Activated T-helper 9 cell treated with anti-CD3 and anti-CD28 coated beads, Interleukin-2, amount 50 U/mL, for 16 hours (primary cell): ENCODE measurements at regions not wholly inside any gene's neighbourhood (a gene's known extent, or its start where the extent isn't known, plus 50 kb on each side); places are given as distances from the start of the nearest gene placed in this dataset.
"Not testable (repeated sequence)": the region's sequence is repeated elsewhere in the genome, so short reads cannot be mapped to it uniquely, and the experiment has no call there.

Experiments used
- DNase-seq: peaks from one replicate; pipeline ENCODE4 v3.0.0-alpha.2; 2020; ENCODE audit warnings: low read depth

DNA sequence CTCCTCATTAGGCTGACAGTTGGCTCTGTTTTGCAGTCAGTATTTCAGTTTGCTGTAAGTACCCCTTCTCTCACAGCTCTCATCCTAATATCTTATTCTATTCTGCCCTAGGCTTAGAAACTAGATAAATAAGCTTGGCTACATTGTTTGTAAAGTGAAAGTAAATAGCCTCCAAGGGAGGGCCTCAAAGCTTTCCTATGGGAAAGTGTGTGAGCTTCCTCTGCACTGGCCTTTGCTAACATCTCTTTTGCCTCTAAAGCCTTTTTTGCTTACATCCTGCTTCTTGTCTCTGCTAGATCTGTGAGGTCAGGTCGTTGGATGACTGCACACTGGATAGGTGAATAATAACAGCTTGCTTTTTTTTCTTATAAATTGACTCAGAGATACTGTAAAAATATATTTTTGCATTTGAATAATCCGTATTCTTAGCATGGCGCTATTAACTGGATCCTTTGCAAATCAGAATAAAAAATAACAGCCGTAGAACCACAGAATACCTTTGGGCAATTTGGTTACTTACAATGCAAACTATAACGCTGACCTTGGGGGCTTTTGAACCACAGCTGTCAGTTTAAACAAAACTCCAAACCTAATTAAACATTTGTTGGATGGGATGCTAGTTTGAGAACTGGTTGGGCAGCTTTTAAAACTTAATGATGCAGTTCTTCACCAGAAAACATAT, 55.1 kb downstream of the TTC6 start:
- DNase-seq: no peak

GRCh38 chr14:37652042-37652441, 56.6 kb downstream of the TTC6 start:
- no peak for DNase-seq

- no peak for DNase-seq
Measured at GRCh38 chr14:37655418-37655817, 60.0 kb downstream of the TTC6 start.

- no peak for DNase-seq
Measured at GRCh38 chr14:37658156-37658555, 62.7 kb downstream of the TTC6 start.

DNA sequence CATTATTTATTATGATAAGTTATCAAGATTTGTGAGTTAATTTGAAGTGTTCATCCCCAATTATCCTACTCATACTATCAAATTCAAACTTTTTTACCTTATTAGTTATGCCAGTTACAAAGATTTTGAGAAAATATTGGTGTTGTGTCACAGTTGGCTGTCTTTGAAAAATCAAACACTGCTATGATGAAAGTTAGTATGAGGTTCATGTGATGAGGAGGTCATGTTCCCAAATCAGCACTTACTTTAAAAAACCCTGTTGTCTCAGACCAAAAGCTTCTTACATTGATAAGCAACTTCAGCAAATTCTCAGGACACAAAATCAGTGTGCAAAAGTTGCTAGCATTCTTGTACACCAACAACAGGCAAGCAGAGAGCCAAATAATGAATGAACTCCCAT, 68.1 kb downstream of the TTC6 start:
- no peak for DNase-seq

- DNase-seq: no peak
Measured at GRCh38 chr14:37665479-37665878, 70.0 kb downstream of the TTC6 start.

GRCh38 chr14:37665951-37666350, 70.5 kb downstream of the TTC6 start:
- DNase-seq: no peak

DNA sequence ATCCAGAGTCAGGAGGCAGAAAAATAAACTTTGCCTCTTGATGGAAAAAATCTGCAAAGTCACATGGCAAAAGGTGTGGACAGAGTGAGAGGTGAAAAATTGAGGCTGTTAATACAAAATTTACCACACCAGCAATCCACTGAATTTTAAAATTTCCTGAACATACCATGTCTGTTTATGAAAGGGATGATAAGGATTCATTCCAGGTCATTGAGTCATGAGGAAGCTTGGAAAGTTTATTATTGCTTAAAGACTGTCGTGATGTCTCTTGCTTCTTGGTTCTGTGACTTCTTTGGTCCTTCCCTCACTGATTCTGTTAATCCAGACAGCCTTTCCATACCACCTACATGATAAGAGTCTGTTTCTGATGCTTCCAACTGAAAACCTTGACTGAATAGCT, 73.2 kb downstream of the TTC6 start:
- no peak for DNase-seq

- DNase-seq: no peak
Measured at GRCh38 chr14:37669242-37669641, 73.8 kb downstream of the TTC6 start.

- DNase-seq: no peak
Measured at GRCh38 chr14:37673439-37673838, 78.0 kb downstream of the TTC6 start.

GRCh38 chr14:37678916-37679315, 83.5 kb downstream of the TTC6 start:
- DNase-seq: no peak

DNA sequence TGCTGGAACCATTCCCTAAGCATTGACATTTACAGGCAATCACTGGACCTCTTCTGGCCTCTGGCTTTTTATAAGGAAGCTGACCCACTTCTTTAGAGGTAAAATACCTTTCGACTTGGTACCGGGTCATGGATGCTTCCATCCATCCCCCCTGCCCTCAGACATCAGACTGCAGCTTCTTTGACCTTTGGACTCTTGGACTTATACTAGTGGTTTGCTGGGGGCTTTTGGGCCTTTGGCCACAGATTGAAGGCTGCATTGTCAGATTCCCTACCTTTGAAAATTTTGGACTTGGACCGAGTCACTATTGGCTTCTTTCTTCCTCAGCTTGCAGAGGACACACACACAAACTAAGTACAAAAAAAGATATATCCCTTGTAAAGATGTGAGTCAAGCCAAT, 86.1 kb downstream of the TTC6 start:
- DNase-seq: no peak

GRCh38 chr14:37692680-37693079, 97.3 kb downstream of the TTC6 start:
- DNase-seq: not testable (repeated sequence)

DNA sequence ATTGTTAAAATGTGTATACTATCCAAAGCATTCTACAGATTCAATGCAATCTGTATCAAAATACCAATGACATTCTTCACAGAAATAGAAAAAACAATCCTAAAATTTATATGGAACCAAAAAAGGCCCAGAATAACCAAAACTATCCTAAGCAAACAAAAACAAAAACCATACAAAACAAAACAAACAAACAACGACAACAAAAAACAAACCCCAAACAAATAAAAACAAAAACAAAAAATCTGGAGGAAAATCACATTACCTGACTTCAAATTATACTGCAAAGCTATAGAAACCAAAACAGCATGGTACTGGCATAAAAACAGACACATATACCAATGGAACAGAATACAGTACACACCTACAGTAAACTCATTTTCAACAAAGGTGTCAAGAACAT, 98.0 kb downstream of the TTC6 start:
- not testable (repeated sequence) for DNase-seq

DNA sequence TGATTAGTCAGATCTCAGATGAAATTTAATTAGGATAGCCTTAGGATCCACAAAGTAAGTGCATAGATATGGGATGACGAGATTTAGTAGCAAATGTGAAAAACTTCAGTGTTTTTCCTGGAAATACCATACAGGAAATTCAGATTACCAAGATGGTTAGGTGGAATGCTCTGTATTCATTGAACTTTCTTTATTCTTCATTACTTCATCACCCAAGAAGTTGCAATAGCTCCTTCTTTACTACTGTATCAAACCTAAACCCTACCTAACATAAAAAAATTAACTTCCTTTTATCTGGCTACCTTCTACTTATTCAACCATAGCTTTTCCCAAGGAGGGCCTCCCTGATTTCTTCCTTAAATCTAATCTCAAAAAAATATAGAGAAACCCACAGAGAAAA, 100.4 kb downstream of the TTC6 start:
- DNase-seq: no peak

- DNase-seq: no peak
Measured at GRCh38 chr14:37697489-37698121, 102.2 kb downstream of the TTC6 start.

DNA sequence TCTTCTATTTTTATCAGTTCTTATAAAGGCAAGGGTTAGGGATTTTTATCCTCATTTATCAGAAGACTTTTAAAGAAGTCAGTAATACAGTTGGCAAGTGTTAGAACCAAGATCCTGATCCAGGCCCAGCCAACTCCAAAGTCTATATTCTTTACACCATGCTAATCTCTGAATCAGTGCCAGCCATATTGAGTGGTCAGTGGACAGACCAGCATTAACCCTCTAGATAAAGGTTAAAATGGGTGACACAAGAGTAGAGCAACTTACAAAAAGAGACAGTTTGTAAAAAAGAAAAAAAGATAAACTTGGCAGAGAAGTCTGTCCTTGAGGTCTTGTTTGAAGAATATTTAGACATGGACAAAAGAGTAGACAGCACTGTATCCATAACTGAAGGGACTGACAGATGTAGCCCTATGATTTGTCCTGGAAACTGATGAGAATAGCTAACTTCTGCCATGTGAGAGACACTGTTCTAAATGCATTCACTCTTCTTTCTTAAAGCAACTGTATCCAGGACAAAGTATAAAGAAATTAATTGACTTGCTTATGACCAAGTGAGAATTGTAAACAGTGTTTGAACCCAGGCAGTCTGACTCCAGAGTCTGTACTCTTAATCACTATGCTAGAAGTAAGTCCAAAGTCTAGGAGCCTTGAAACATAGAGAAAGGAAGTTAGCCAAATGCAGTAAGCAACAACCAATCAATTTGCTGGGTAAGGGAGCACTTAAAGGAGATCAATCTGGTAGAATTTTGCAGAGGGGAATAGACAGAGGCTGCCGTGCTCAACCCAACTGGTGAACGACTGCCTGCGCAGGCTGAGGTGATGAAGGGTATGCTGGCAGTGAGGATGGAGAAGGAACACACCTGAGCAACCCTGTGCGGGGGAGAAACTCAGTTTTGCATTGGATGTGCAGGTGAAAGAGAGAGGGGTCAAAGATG, 103.7 kb downstream of the TTC6 start:
- DNase-seq: no peak

DNA sequence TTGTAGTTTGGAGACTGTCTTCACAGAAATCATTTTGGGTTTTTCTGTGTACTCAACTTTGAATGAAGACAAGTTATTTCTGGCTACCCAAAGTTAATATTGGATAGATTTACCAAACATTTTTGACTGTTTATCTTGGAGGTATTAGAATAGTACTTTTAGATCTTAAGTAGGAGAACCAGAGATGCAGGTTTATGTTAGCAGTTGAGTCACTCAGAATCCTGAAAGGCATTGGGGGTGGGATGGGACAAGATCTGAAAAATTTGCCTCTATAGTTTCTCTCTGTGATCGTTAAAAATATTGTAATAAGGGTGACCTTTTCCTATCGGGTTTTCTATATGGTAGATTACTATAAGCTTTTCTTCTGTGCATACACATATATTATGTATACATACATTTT, 112.3 kb downstream of the TTC6 start:
- no peak for DNase-seq

- DNase-seq: no peak
Measured at GRCh38 chr14:37708481-37708880, 113.1 kb downstream of the TTC6 start.

- DNase-seq: no peak
Measured at GRCh38 chr14:37709419-37710195, 114.2 kb downstream of the TTC6 start.

- DNase-seq: no peak
Measured at GRCh38 chr14:37711356-37711830, 116.0 kb downstream of the TTC6 start.
